ENCODE measurements at regions not wholly inside any gene's neighbourhood (a gene's known extent, or its start where the extent isn't known, plus 50 kb on each side); places are given as distances from the start of the nearest gene placed in this dataset.

DNA sequence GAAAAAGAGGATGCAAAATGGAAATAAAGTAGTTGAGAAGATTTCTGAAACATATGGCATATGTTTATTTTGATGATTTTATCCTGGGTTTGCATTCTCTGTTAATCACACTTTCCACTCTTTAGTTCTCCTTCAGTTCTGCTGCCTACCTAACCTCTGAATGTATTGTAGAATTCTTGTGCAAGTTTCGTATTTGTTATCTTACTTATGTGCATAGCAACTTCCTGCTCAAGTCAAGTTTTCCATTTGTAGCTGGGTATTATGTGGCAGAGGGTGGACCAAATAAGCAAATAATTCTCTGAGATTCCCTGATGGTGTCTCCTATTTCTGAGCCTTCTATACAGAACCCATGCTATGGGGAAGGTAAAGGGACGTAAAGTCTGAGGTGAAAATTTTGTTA, 381.6 kb downstream of the FOXG1 start:
- TF ChIP-seq, protein P1, sequence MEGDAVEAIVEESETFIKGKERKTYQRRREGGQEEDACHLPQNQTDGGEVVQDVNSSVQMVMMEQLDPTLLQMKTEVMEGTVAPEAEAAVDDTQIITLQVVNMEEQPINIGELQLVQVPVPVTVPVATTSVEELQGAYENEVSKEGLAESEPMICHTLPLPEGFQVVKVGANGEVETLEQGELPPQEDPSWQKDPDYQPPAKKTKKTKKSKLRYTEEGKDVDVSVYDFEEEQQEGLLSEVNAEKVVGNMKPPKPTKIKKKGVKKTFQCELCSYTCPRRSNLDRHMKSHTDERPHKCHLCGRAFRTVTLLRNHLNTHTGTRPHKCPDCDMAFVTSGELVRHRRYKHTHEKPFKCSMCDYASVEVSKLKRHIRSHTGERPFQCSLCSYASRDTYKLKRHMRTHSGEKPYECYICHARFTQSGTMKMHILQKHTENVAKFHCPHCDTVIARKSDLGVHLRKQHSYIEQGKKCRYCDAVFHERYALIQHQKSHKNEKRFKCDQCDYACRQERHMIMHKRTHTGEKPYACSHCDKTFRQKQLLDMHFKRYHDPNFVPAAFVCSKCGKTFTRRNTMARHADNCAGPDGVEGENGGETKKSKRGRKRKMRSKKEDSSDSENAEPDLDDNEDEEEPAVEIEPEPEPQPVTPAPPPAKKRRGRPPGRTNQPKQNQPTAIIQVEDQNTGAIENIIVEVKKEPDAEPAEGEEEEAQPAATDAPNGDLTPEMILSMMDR (IDR thresholded peaks at IDR 0.05): no peak
- TF ChIP-seq POLR2A (IDR thresholded peaks at IDR 0.05) (no peak), EP300 (IDR thresholded peaks at IDR 0.05) (no peak)
